GM12892 (cell line): ENCODE measurements at regions not wholly inside any gene's neighbourhood (a gene's known extent, or its start where the extent isn't known, plus 50 kb on each side); places are given as distances from the start of the nearest gene placed in this dataset.

ENCODE experiments used
- DNase-seq: peaks from one replicate; pipeline ENCODE4 v3.0.0; 2011; ENCODE audit not compliant: insufficient read length
- FAIRE-seq: peaks from 2 replicates; lab custom pipeline; 2011; peaks lifted over from hg19 to GRCh38; lab: Jason Lieb, UNC
- POLR2A ChIP-seq: IDR thresholded peaks from 2 replicates; pipeline ENCODE4 v1.6.1; 2011; ENCODE audit warnings: low read depth, low read length, control low read depth
- POLR2AphosphoS5 ChIP-seq: IDR thresholded peaks from 2 replicates; pipeline ENCODE4 v1.6.1; 2011; ENCODE audit warnings: low read depth, low read length, control low read depth
- TAF1 ChIP-seq: IDR thresholded peaks from 2 replicates; pipeline ENCODE4 v1.6.1; 2011; ENCODE audit warnings: low read depth, mild to moderate bottlenecking, control low read depth, low read length, borderline replicate concordance

DNA sequence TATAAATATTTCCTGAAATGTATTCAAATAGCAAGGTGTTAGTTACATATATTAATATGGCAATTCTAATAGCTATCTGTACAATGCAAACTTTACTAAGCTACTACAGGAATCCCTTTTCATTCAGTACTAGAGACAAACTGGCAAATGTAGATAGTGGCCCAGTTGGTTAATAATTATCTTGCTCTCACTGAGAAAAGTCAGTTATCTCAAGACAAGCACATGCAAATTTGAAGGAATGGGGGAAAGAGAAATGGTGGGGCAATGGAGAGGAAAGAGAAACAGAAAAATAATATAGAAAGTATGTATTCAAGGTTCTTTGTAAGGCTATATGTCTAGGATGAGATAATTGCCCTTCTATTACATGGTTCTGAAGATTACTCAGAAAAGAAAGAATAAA is 280.0 kb downstream of the FIGN start:
- DNase-seq (no peak), FAIRE-seq (no peak)
- TF ChIP-seq POLR2A, result no peak
- no peak for TF ChIP-seq TAF1

DNA sequence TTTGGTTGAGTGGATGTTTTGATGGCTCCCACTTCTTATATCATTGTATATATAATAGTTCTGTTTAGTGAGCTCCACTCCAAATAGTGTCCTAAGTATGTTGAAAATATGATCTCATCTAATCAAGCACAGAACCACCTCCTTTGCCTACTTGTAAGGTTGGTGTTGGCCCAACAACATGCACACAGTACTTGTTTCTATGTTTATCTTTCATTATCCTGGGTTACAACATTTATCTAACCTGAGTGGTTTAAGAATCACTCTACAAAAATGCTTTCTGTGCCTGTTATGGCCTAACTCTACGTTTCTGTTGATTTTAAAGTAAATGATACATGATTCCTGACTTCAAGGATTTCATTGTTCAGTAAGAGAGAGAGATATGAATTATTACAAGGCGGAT is 281.9 kb downstream of the FIGN start:
- no peak for FAIRE-seq
- no peak for TF ChIP-seq POLR2A
- no peak for TF ChIP-seq POLR2AphosphoS5
- no peak for TF ChIP-seq TAF1
- no peak for DNase-seq

- FAIRE-seq (no peak), DNase-seq (no peak)
- TF ChIP-seq POLR2A, result no peak
- TF ChIP-seq TAF1, result no peak
- TF ChIP-seq POLR2AphosphoS5, result no peak
Observed at GRCh38 chr2:163441603-163442002, 294.2 kb downstream of the FIGN start.

DNA sequence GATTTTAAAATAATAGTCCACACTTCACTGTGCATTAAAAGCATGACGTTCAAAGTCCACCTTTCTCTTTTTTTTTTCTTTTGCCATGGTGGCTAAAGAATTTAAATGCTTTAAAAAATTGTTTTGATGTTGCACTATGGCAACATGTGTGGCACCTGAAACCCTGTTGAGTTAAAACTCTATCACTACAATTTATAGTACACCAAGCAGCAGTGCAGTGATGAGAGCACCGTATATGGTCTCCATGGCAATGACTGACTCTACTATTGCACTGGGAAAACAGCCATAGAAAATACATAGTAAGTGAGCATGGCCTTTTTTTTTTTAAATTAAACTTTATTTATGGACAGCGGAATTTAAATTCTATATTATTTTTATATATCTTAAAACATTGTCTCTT is 298.8 kb downstream of the FIGN start:
- DNase-seq, result no peak
- no peak for FAIRE-seq
- no peak for TF ChIP-seq TAF1

- no peak for FAIRE-seq
- no peak for TF ChIP-seq POLR2AphosphoS5
- no peak for TF ChIP-seq POLR2A
- TF ChIP-seq TAF1, result no peak
- DNase-seq, result no peak
Observed at GRCh38 chr2:163428187-163428586, 307.6 kb downstream of the FIGN start.

- no peak for TF ChIP-seq POLR2A
- no peak for TF ChIP-seq POLR2AphosphoS5
- no peak for TF ChIP-seq TAF1
- DNase-seq, result no peak
- no peak for FAIRE-seq
Observed at GRCh38 chr2:163420604-163421003, 315.2 kb downstream of the FIGN start.

- TF ChIP-seq POLR2A (no peak), POLR2AphosphoS5 (no peak), TAF1 (no peak)
- no peak for DNase-seq
- no peak for FAIRE-seq
Observed at GRCh38 chr2:163419000-163419830, 316.6 kb downstream of the FIGN start.

- DNase-seq (no peak), FAIRE-seq (no peak)
- no peak for TF ChIP-seq POLR2AphosphoS5
- TF ChIP-seq POLR2A, result no peak
- TF ChIP-seq TAF1, result no peak
Observed at GRCh38 chr2:163417596-163418337, 318.0 kb downstream of the FIGN start.

GRCh38 chr2:163414121-163414520 is 321.7 kb downstream of the FIGN start:
- FAIRE-seq, result no peak

GRCh38 chr2:163407296-163407695 is 328.5 kb downstream of the FIGN start:
- no peak for TF ChIP-seq TAF1
- TF ChIP-seq POLR2A, result no peak
- no peak for TF ChIP-seq POLR2AphosphoS5
- DNase-seq (no peak), FAIRE-seq (no peak)

More at GRCh38 chr2:163414121-163414520, 321.7 kb downstream of the FIGN start:
- TF ChIP-seq TAF1, result no peak
- no peak for DNase-seq

GRCh38 chr2:163405298-163405697 is 330.5 kb downstream of the FIGN start:
- DNase-seq (no peak), FAIRE-seq (no peak)
- TF ChIP-seq POLR2A (no peak), TAF1 (no peak), POLR2AphosphoS5 (no peak)

DNA sequence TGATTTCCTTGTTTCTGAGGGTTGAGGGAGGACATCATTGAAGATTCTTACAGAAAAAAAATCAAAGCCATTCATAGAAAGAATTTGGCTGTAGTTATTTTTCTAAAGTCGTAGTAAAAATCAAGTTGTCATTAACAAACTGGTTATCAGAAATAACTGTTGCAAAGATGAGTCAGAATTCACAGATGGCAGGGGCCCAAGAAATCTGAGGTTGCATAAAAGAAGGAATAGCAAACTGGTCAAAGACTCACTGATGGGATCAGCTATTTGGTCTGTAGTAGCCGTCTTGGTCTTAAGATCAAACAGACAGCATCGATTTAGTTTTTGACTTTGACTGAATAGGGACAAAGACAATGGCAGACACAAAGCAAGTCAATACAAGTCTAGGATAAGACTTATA is 334.3 kb downstream of the FIGN start:
- FAIRE-seq, result no peak
- TF ChIP-seq TAF1, result no peak
- TF ChIP-seq POLR2AphosphoS5, result no peak
- TF ChIP-seq POLR2A, result no peak
- no peak for DNase-seq
